ENCODE measurements at regions not wholly inside any gene's neighbourhood (a gene's known extent, or its start where the extent isn't known, plus 50 kb on each side); places are given as distances from the start of the nearest gene placed in this dataset.
"Not testable (repeated sequence)": the region's sequence is repeated elsewhere in the genome, so short reads cannot be mapped to it uniquely, and the experiment has no call there.

GRCh38 chr4:188332265-188332664, 193.0 kb downstream of the TRIML1 start:
- 76 to 88% methylated on average over 2 of the region's 2 CpGs for WGBS, 2 donors

DNA sequence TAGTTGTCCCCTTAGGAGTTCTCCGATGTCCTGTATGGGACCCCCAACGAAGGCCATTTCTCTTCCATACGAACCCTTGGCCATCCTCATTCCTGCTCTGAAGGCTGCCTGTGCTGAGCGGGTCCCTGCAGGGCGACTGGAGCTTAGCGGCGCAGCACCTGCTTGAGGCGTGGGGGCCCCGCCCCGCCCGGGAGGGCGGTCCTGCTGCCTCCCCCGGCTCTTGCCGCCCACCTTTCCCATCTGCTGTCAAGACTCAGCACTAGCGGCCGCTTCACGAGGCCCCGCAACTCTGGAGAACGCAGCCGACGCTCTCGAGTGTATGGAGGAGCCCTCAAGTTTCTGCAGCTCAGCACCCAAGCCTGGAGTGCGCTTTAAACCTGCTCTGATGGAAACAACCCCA, 197.7 kb downstream of the TRIML1 start:
- Histone ChIP-seq H3K27me3 (no peaks in the 10 kb centered on the region), H3K4me1 (no peaks in the 10 kb centered on the region), H3K4me3 (no peak overlapping the region), H3K9me3 (no peaks in the 10 kb centered on the region), H3K27ac (no peak overlapping the region), H3K36me3 (no peaks in the 10 kb centered on the region)
- intact Hi-C loops (cut with DNase I): no loop called here
- 95% methylated on average over 23 of the region's 23 CpGs for WGBS, 2 donors
- no peak for TF ChIP-seq CTCF (IDR thresholded peaks at IDR 0.05)
- no peak for TF ChIP-seq POLR2A (IDR thresholded peaks at IDR 0.05)
- TF ChIP-seq POLR2AphosphoS5 (IDR thresholded peaks at IDR 0.05): no peak
- no peak for TF ChIP-seq EP300 (IDR thresholded peaks at IDR 0.05)
- DNase-seq: no peak

More at GRCh38 chr4:188332265-188332664, 193.0 kb downstream of the TRIML1 start:
- Histone ChIP-seq H3K4me1 (no peaks in the 10 kb centered on the region), H3K27ac (peak overlapping the region in 1 of 4 donors; percentile 10), H3K4me3 (no peak overlapping the region), H3K9me3 (no peaks in the 10 kb centered on the region), H3K27me3 (no peaks in the 10 kb centered on the region), H3K36me3 (no peaks in the 10 kb centered on the region)
- DNase-seq: no peak
- TF ChIP-seq POLR2A (IDR thresholded peaks at IDR 0.05) (no peak), POLR2AphosphoS5 (IDR thresholded peaks at IDR 0.05) (no peak), EP300 (IDR thresholded peaks at IDR 0.05) (no peak), CTCF (IDR thresholded peaks at IDR 0.05) (no peak)
- intact Hi-C loops (cut with DNase I): no loop called here

GRCh38 chr4:188341428-188341827, 202.2 kb downstream of the TRIML1 start:
- intact Hi-C loops (cut with DNase I): no loop called here
- DNase-seq: no peak
- 87 to 91% methylated on average over 7 of the region's 7 CpGs for WGBS, 2 donors
- Histone ChIP-seq H3K4me1 (no peaks in the 10 kb centered on the region), H3K9me3 (no peaks in the 10 kb centered on the region), H3K4me3 (no peak overlapping the region), H3K27ac (no peak overlapping the region), H3K27me3 (no peaks in the 10 kb centered on the region), H3K36me3 (no peaks in the 10 kb centered on the region)
- TF ChIP-seq POLR2A (IDR thresholded peaks at IDR 0.05) (no peak), EP300 (IDR thresholded peaks at IDR 0.05) (no peak), POLR2AphosphoS5 (IDR thresholded peaks at IDR 0.05) (no peak), CTCF (IDR thresholded peaks at IDR 0.05) (no peak)

- Histone ChIP-seq H3K27me3 (no peaks in the 10 kb centered on the region), H3K36me3 (no peaks in the 10 kb centered on the region), H3K27ac (no peak overlapping the region), H3K4me1 (no peaks in the 10 kb centered on the region), H3K4me3 (no peak overlapping the region), H3K9me3 (no peaks in the 10 kb centered on the region)
- no peak for DNase-seq
- TF ChIP-seq CTCF (IDR thresholded peaks at IDR 0.05): no peak
- intact Hi-C loops (cut with DNase I): no loop called here
- WGBS, 2 donors: 86 to 88% methylated on average over 9 of the region's 9 CpGs
Measured at GRCh38 chr4:188346171-188346809, 207.0 kb downstream of the TRIML1 start.

GRCh38 chr4:188347339-188347738, 208.1 kb downstream of the TRIML1 start:
- Histone ChIP-seq H3K4me1 (no peaks in the 10 kb centered on the region), H3K36me3 (no peaks in the 10 kb centered on the region), H3K4me3 (no peak overlapping the region), H3K27me3 (no peaks in the 10 kb centered on the region), H3K27ac (no peak overlapping the region), H3K9me3 (no peaks in the 10 kb centered on the region)
- intact Hi-C loops (cut with DNase I): no loop called here
- WGBS, 2 donors: 68 to 71% methylated on average over 4 of the region's 4 CpGs
- no peak for DNase-seq
- no peak for TF ChIP-seq POLR2A (IDR thresholded peaks at IDR 0.05)
- no peak for TF ChIP-seq POLR2AphosphoS5 (IDR thresholded peaks at IDR 0.05)
- TF ChIP-seq CTCF (IDR thresholded peaks at IDR 0.05): no peak
- TF ChIP-seq EP300 (IDR thresholded peaks at IDR 0.05): no peak

DNA sequence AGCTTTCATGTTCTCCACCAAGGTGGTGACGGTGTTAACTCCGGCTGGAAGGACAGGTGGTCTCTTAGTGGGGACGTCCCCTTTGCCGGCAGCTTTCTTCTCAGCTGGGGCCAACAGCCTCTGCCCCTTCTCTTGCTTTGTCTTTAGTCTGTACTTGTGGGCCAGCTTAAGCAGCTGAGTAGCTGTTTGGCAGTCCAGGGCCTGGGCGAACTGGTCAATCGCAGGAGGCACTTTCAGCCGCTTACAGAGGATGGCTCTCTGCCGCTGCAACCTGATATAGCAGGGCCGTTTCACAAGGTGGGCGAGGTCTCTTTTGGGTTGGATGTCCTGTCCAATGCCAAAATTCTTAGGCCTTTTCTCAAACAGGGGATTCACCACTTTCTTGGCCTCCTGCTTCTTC, 210.3 kb downstream of the TRIML1 start:
- H3K27ac ChIP-seq; H3K9me3 ChIP-seq; H3K4me3 ChIP-seq; H3K4me1 ChIP-seq; H3K27me3 ChIP-seq; DNase-seq; H3K36me3 ChIP-seq; intact Hi-C loops (cut with DNase I): not testable (repeated sequence)
- WGBS, 2 donors: 91% methylated on average over 10 of the region's 10 CpGs
